Endothelial cell of umbilical vein (primary cell): ENCODE measurements at regions not wholly inside any gene's neighbourhood (a gene's known extent, or its start where the extent isn't known, plus 50 kb on each side); places are given as distances from the start of the nearest gene placed in this dataset.

ENCODE experiments used
- BruUV-seq: library from RNA; stranded (reverse); fragments of 400-500 nt; replicated peaks from 2 replicates; lab custom pipeline; 2021; lab: Mats Ljungman, UMichigan
- CTCF ChIA-PET: fragments of 300-600, 350-600 bp; sonication (Branson Sonifier 250); formaldehyde crosslinking; loops from one replicate; lab custom pipeline; 2021; ENCODE audit warnings: antibody characterized with exemption, inconsistent platforms; lab: Charles Lee
- POLR2A ChIA-PET: fragments of 300-600, 350-600 bp; sonication (Branson Sonifier 250); formaldehyde crosslinking; loops from one replicate; lab custom pipeline; 2021; ENCODE audit warnings: antibody characterized with exemption, inconsistent platforms; lab: Charles Lee
- DNase-seq: peaks from one replicate; pipeline ENCODE4 v3.0.0-alpha.2; 2011; ENCODE audit warnings: low read depth, low spot score
- FAIRE-seq: peaks from 2 replicates; lab custom pipeline; 2011; peaks lifted over from hg19 to GRCh38; lab: Jason Lieb, UNC
- H2AFZ ChIP-seq: 2 replicates; pipeline ENCODE4 v1.6.0; 2012; ENCODE audit warnings: low read depth, low read length, control low read depth, inconsistent platforms
- H3K27ac ChIP-seq: 2 replicates; pipeline ENCODE4 v1.5.1; 2011; ENCODE audit warnings: low read depth, mild to moderate bottlenecking, control low read depth, low read length, moderate library complexity; ENCODE audit not compliant: insufficient read depth
- H3K27me3 ChIP-seq, 2 experiments: 2 replicates each; pipeline versions ENCODE4 v1.6.0 to v1.6.1; 2011; ENCODE audit warnings: low read length in 2 of 2, mixed read lengths in 1 of 2; ENCODE audit not compliant: control insufficient read depth in 2 of 2, insufficient read depth in 2 of 2
- H3K36me3 ChIP-seq, 2 experiments: 2 replicates in 1 of 2; 3 replicates in 1 of 2; pipeline ENCODE4 v1.5.1; 2011; ENCODE audit warnings: low read length in 2 of 2, mild to moderate bottlenecking in 1 of 2, moderate library complexity in 1 of 2; ENCODE audit not compliant: control insufficient read depth in 2 of 2, insufficient read depth in 2 of 2; ENCODE audit errors: extremely low read depth in 1 of 2
- H3K4me1 ChIP-seq: 3 replicates; pipeline ENCODE4 v1.5.1; 2011; ENCODE audit warnings: mild to moderate bottlenecking, low read length; ENCODE audit not compliant: control insufficient read depth, insufficient read depth; ENCODE audit errors: extremely low read depth
- H3K4me2 ChIP-seq: 2 replicates; pipeline ENCODE4 v1.6.1; 2011; ENCODE audit warnings: low read length, control low read depth, mixed read lengths; ENCODE audit not compliant: insufficient read depth
- H3K4me3 ChIP-seq, 3 experiments: fragments of 200-600 bp in 1 of 3; sonication (generic), shearing (Covaris generic) in 1 of 3; replicated peaks in 1 of 3; 2 replicates each; pipeline ENCODE4 v1.5.1; 2011 to 2016; ENCODE audit warnings: control low read depth in 3 of 3, low read length in 3 of 3, mild to moderate bottlenecking in 2 of 3, inconsistent platforms in 1 of 3, low read depth in 1 of 3, moderate library complexity in 1 of 3; ENCODE audit not compliant: insufficient read depth in 1 of 3
- H3K79me2 ChIP-seq: 2 replicates; pipeline ENCODE4 v1.6.0; 2012; ENCODE audit warnings: low read length, inconsistent platforms; ENCODE audit not compliant: control insufficient read depth, insufficient read depth
- H3K9ac ChIP-seq: replicated peaks from 2 replicates; pipeline ENCODE3; 2011; ENCODE audit warnings: low read length, control low read depth; ENCODE audit not compliant: insufficient read depth; ENCODE audit errors: extremely low read depth
- H3K9me1 ChIP-seq: replicated peaks from 3 replicates; pipeline ENCODE4 v1.6.0; 2011; ENCODE audit warnings: mild to moderate bottlenecking, low read length; ENCODE audit not compliant: control insufficient read depth, insufficient read depth; ENCODE audit errors: extremely low read depth
- H3K9me3 ChIP-seq: replicated peaks from 2 replicates; pipeline ENCODE4 v1.5.1; 2012; ENCODE audit warnings: low read length, inconsistent platforms; ENCODE audit not compliant: control insufficient read depth, insufficient read depth
- H4K20me1 ChIP-seq: replicated peaks from 2 replicates; pipeline ENCODE3; 2011; ENCODE audit warnings: mild to moderate bottlenecking, low read length; ENCODE audit not compliant: control insufficient read depth, insufficient read depth; ENCODE audit errors: extremely low read depth
- EZH2 ChIP-seq: IDR thresholded peaks from 2 replicates; pipeline ENCODE4 v1.6.1; 2012; ENCODE audit warnings: borderline replicate concordance, low read depth, mild to moderate bottlenecking, moderate library complexity, low read length, inconsistent platforms; ENCODE audit not compliant: severe bottlenecking
- FOS ChIP-seq: IDR thresholded peaks from 2 replicates; pipeline ENCODE4 v1.6.1; 2011; ENCODE audit warnings: mild to moderate bottlenecking, low read length, moderate library complexity, borderline replicate concordance; ENCODE audit not compliant: insufficient read depth
- GATA2 ChIP-seq: IDR thresholded peaks from 2 replicates; pipeline ENCODE4 v1.7.0; 2011; ENCODE audit warnings: low read depth, mild to moderate bottlenecking, moderate library complexity, mixed read lengths, low read length; ENCODE audit not compliant: insufficient read length, insufficient read depth
- JUN ChIP-seq: IDR thresholded peaks from 2 replicates; pipeline ENCODE4 v1.6.1; 2011; ENCODE audit warnings: borderline replicate concordance, low read depth; ENCODE audit not compliant: insufficient read length, insufficient read depth
- MAX ChIP-seq: IDR thresholded peaks from 2 replicates; pipeline ENCODE4 v1.6.1; 2011; ENCODE audit not compliant: insufficient read depth, insufficient read length
- MYC ChIP-seq: IDR thresholded peaks from one replicate; pipeline ENCODE4 v1.6.1; 2011; ENCODE audit warnings: mild to moderate bottlenecking, low read depth, low read length
- POLR2A ChIP-seq: IDR thresholded peaks from 2 replicates; pipeline ENCODE4 v1.6.1; 2012; ENCODE audit warnings: low read depth, mild to moderate bottlenecking, control low read depth, low read length
- POLR2AphosphoS5 ChIP-seq: IDR thresholded peaks from 2 replicates; pipeline ENCODE4 v1.6.1; 2012; ENCODE audit warnings: low read depth, mild to moderate bottlenecking, control low read depth, low read length, moderate library complexity; ENCODE audit not compliant: insufficient read depth
- dilution Hi-C: fragments of 300-500 bp; cut with MboI; formaldehyde crosslinking; loops from one replicate; pipeline ENCODE4 v1.15.0; 2019; ENCODE audit warnings: low sequenced_read_pairs; ENCODE audit not compliant: extremely low pct_ligation_motif_present
- intact Hi-C: fragments of 100-400 bp; cut with micrococcal nuclease; formaldehyde crosslinking; loops from one replicate; pipeline ENCODE4 v1.10.0; 2022
- TF ChIP-seq, protein P1 (sequence below), 2 donors: IDR thresholded peaks; 1 replicate in 1 of 2; 2 replicates in 1 of 2; pipeline ENCODE4 v1.5.1; 2011; ENCODE audit warnings: low read length in 2 of 2, mild to moderate bottlenecking in 2 of 2, moderate library complexity in 2 of 2, control low read depth in 1 of 2, inconsistent platforms in 1 of 2, low read depth in 1 of 2; ENCODE audit not compliant: insufficient read depth in 1 of 2; ENCODE audit errors: extremely low read depth in 1 of 2

DNA sequence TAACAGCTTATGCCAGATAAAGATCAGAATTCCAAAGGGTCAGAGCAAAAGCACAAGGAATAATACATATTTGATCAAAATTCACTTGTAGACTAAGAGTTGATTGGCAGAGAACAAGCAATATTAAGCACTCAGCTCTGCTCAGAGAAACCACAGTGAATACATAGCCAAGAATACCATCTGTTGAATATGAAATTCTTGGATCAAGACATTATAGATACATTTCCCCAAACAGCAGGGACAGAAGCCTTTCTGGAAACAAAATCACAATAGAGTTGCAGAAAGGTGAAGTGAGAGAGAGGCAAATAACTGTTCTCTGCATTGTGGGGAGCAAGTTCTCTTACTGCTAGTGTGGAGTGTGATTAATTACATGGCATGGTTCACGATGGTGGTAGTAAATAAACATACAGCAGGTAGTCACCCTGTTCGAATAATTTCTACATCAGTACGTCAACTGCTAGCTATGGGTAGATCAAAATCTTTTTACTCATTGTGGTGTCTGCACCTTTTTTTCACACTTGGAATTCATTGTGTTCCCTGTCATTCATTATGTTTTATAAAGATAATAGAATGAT lies 366.7 kb downstream of the PCDH7 start:
- FAIRE-seq = no peak
- intact Hi-C loops = loop anchor here (5.0 to 10.0 kb wide), 2 partner anchors 320 to 552 kb away; no protein-coding TSS in a partner anchor
- no peaks in the 10 kb centered on the region for H4K20me1 ChIP-seq
- no peaks in the 10 kb centered on the region for H3K9me1 ChIP-seq
- dilution Hi-C loops = no loop called here
- POLR2A ChIA-PET = interaction anchor here (1.1 kb wide), 1 partner anchor 18 kb away, joined by 9 read pairs; no protein-coding TSS in a partner anchor
- no peak overlapping the region for H3K4me3 ChIP-seq
- H3K27ac ChIP-seq = peak overlapping the region; percentile 8
- no peaks in the 10 kb centered on the region for H3K36me3 ChIP-seq
- CTCF ChIA-PET = no interaction called here
- H3K9ac ChIP-seq = no peak overlapping the region
- peak overlapping the region; percentile 61 for H3K4me2 ChIP-seq
- H2AFZ ChIP-seq = peak overlapping the region; percentile 7
- TF ChIP-seq POLR2AphosphoS5 = no peak
- TF ChIP-seq, protein P1, sequence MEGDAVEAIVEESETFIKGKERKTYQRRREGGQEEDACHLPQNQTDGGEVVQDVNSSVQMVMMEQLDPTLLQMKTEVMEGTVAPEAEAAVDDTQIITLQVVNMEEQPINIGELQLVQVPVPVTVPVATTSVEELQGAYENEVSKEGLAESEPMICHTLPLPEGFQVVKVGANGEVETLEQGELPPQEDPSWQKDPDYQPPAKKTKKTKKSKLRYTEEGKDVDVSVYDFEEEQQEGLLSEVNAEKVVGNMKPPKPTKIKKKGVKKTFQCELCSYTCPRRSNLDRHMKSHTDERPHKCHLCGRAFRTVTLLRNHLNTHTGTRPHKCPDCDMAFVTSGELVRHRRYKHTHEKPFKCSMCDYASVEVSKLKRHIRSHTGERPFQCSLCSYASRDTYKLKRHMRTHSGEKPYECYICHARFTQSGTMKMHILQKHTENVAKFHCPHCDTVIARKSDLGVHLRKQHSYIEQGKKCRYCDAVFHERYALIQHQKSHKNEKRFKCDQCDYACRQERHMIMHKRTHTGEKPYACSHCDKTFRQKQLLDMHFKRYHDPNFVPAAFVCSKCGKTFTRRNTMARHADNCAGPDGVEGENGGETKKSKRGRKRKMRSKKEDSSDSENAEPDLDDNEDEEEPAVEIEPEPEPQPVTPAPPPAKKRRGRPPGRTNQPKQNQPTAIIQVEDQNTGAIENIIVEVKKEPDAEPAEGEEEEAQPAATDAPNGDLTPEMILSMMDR (IDR thresholded peaks at IDR 0.05; ENCODE audit: extremely low read depth in 1 of 2, insufficient read depth in 1 of 2, low read depth in 1 of 2, low read length in 2 of 2) = no peak
- no peak for TF ChIP-seq MAX
- TF ChIP-seq JUN = no peak
- no peak for TF ChIP-seq POLR2A
- no peak for TF ChIP-seq EZH2
- TF ChIP-seq GATA2 = no peak
- no peak for TF ChIP-seq FOS
- TF ChIP-seq MYC = no peak
- H3K79me2 ChIP-seq = no peaks in the 10 kb centered on the region
- no peaks in the 10 kb centered on the region for H3K9me3 ChIP-seq
- no peaks in the 10 kb centered on the region for H3K27me3 ChIP-seq
- peaks cover 46% of the 10 kb centered on the region for H3K4me1 ChIP-seq
- DNase-seq = peak; percentile 36
- BruUV-seq = no TSS peak
